ENCODE measurements at regions not wholly inside any gene's neighbourhood (a gene's known extent, or its start where the extent isn't known, plus 50 kb on each side); places are given as distances from the start of the nearest gene placed in this dataset.

DNA sequence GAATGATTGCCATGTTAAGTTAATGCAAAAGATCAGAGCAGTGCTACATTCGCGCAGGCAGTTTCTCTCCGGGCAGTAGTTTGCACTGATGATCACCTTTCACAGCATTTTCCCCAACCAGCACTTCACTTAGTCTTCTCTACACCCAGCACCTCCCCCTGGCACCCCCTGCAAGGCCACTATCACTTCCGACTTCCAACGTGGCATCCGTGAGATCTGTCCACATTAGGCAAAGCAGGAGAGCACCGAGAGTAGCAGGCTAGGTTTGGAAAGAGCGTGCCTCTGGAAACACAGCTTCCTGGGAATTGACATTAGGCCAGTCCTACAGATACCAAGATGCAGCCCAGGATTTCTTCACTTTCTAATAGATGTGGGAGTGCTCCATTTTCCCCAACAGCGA, 180.2 kb upstream of the CDIN1 start (continued):
- TF ChIP-seq POLR2G (IDR thresholded peaks at IDR 0.05; ENCODE audit: low read depth, low read length) (no peak), ZFP82 (CRISPR knock-in tag; IDR thresholded peaks at IDR 0.05; ENCODE audit: borderline replicate concordance) (no peak), CC2D1A (CRISPR knock-in tag; IDR thresholded peaks at IDR 0.05) (no peak), HDAC2 (CRISPR knock-in tag; IDR thresholded peaks at IDR 0.05) (no peak)

DNA sequence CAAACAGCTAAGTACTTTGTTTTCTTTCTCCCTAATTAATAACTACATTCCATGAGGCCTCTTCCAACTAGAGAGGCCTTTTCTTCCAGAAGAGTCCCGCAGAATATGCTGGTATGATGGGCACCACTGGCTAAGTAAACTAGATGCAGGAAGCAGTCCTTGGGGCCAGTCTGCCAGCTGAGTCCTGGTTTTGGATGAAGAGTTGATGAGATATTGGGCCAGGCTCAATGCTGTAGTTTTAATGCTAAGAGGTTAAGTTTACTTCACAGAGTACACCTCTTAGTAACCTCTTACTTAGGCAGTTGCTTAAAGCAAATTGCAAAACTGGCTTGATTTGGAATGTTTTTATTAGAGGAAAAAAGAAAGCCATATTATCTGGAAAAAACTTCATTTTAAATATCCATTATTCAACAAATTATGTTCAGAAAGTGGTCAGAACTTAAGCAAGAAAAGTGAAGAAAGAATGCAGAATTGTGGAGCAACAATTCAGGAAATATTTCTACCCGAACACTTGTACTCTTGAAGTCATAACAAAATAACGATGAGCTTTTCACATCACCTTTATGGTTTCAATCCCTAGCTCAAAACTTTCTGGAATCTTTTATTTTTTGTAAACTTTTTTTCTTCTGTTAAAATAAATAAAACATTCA, 178.4 kb upstream of the CDIN1 start:
- H3K36me3 ChIP-seq (replicated peaks in 1 of 2; ENCODE audit: control insufficient read depth in 1 of 2, insufficient read depth in 2 of 2, low read length in 2 of 2) = no peaks in the 10 kb centered on the region
- no peaks in the 10 kb centered on the region for H3K27me3 ChIP-seq (ENCODE audit: control insufficient read depth in 1 of 2, insufficient read depth in 2 of 2, low read length in 2 of 2)
- in situ Hi-C loops (cut with HindIII; ENCODE audit: extremely low pct_ligation_motif_present, low pct_unique_long_range_greater_than_20kb) = no loop called here
- 10% methylated on average over 3 of the region's 3 CpGs for WGBS (ENCODE audit: low lambda C conversion rate)
- DNase-seq (ENCODE audit: low spot score) (no peak), FAIRE-seq (no peak), ATAC-seq (no peak)
- no peak overlapping the region for H3K9ac ChIP-seq (ENCODE audit: insufficient read depth, low read depth, low read length)
- H3K9me3 ChIP-seq (ENCODE audit: low read length) = no peaks in the 10 kb centered on the region
- CTCF ChIA-PET (ENCODE audit: low intra/inter-chr PET ratio, low total read pairs) = no interaction called here
- no peak overlapping the region for H3K4me3 ChIP-seq (replicated peaks in 1 of 3; ENCODE audit: insufficient read depth in 1 of 3, low read depth in 2 of 3, low read length in 3 of 3)
- H2AFZ ChIP-seq (ENCODE audit: low read length) = no peak overlapping the region
- POLR2A ChIA-PET = no interaction called here
- intact Hi-C loops (cut with micrococcal nuclease; ENCODE audit: unreplicated experiment) = no loop called here
- no peaks in the 10 kb centered on the region for H3K4me1 ChIP-seq (ENCODE audit: insufficient read depth, low read length)
- H3K4me2 ChIP-seq (ENCODE audit: low read depth, low read length) = no peak overlapping the region
- no peaks in the 10 kb centered on the region for H4K20me1 ChIP-seq (ENCODE audit: insufficient read depth, low read length)
- no peak overlapping the region for H3K27ac ChIP-seq (ENCODE audit: extremely low read length, insufficient read depth, low read length)
- H3K79me2 ChIP-seq (ENCODE audit: insufficient read depth, low read length) = no peaks in the 10 kb centered on the region
- BruUV-seq (replicated peaks) = no TSS peak
- TF ChIP-seq RNF2 (conservative IDR thresholded peaks at IDR 0.05; ENCODE audit: low read depth) = no peak
- no peak for TF ChIP-seq ZEB1 (IDR thresholded peaks at IDR 0.05; ENCODE audit: insufficient replicate concordance, low read depth)
- no peak for TF ChIP-seq NFE2L2 (IDR thresholded peaks at IDR 0.05; ENCODE audit: low read length)
- TF ChIP-seq, protein P1, sequence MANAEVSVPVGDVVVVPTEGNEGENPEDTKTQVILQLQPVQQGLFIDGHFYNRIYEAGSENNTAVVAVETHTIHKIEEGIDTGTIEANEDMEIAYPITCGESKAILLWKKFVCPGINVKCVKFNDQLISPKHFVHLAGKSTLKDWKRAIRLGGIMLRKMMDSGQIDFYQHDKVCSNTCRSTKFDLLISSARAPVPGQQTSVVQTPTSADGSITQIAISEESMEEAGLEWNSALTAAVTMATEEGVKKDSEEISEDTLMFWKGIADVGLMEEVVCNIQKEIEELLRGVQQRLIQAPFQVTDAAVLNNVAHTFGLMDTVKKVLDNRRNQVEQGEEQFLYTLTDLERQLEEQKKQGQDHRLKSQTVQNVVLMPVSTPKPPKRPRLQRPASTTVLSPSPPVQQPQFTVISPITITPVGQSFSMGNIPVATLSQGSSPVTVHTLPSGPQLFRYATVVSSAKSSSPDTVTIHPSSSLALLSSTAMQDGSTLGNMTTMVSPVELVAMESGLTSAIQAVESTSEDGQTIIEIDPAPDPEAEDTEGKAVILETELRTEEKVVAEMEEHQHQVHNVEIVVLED (CRISPR knock-in tag; IDR thresholded peaks at IDR 0.05; ENCODE audit: borderline replicate concordance) = no peak
- no peak for TF ChIP-seq MTF2 (CRISPR knock-in tag; IDR thresholded peaks at IDR 0.05; ENCODE audit: borderline replicate concordance)
- TF ChIP-seq, protein P2, sequence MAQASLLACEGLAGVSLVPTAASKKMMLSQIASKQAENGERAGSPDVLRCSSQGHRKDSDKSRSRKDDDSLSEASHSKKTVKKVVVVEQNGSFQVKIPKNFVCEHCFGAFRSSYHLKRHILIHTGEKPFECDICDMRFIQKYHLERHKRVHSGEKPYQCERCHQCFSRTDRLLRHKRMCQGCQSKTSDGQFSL (CRISPR knock-in tag; IDR thresholded peaks at IDR 0.05) = no peak
- TF ChIP-seq, protein P3, sequence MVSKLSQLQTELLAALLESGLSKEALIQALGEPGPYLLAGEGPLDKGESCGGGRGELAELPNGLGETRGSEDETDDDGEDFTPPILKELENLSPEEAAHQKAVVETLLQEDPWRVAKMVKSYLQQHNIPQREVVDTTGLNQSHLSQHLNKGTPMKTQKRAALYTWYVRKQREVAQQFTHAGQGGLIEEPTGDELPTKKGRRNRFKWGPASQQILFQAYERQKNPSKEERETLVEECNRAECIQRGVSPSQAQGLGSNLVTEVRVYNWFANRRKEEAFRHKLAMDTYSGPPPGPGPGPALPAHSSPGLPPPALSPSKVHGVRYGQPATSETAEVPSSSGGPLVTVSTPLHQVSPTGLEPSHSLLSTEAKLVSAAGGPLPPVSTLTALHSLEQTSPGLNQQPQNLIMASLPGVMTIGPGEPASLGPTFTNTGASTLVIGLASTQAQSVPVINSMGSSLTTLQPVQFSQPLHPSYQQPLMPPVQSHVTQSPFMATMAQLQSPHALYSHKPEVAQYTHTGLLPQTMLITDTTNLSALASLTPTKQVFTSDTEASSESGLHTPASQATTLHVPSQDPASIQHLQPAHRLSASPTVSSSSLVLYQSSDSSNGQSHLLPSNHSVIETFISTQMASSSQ (IDR thresholded peaks at IDR 0.05; ENCODE audit: low read depth) = no peak
- TF ChIP-seq, protein P3 (CRISPR knock-in tag; IDR thresholded peaks at IDR 0.05; ENCODE audit: borderline replicate concordance) = no peak
- TF ChIP-seq, protein P4, sequence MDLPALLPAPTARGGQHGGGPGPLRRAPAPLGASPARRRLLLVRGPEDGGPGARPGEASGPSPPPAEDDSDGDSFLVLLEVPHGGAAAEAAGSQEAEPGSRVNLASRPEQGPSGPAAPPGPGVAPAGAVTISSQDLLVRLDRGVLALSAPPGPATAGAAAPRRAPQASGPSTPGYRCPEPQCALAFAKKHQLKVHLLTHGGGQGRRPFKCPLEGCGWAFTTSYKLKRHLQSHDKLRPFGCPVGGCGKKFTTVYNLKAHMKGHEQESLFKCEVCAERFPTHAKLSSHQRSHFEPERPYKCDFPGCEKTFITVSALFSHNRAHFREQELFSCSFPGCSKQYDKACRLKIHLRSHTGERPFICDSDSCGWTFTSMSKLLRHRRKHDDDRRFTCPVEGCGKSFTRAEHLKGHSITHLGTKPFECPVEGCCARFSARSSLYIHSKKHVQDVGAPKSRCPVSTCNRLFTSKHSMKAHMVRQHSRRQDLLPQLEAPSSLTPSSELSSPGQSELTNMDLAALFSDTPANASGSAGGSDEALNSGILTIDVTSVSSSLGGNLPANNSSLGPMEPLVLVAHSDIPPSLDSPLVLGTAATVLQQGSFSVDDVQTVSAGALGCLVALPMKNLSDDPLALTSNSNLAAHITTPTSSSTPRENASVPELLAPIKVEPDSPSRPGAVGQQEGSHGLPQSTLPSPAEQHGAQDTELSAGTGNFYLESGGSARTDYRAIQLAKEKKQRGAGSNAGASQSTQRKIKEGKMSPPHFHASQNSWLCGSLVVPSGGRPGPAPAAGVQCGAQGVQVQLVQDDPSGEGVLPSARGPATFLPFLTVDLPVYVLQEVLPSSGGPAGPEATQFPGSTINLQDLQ (CRISPR knock-in tag; IDR thresholded peaks at IDR 0.05) = no peak

Data from HepG2 (cell line).